ENCODE measurements at regions not wholly inside any gene's neighbourhood (a gene's known extent, or its start where the extent isn't known, plus 50 kb on each side); places are given as distances from the start of the nearest gene placed in this dataset.
"Not testable (repeated sequence)": the region's sequence is repeated elsewhere in the genome, so short reads cannot be mapped to it uniquely, and the experiment has no call there.

- not testable (repeated sequence) for DNase-seq; H3K9me3 ChIP-seq (ENCODE audit: control insufficient read depth in 2 of 2, low read length in 2 of 2); H3K4me1 ChIP-seq (ENCODE audit: control insufficient read depth, insufficient read depth, low read length, poor library complexity, severe bottlenecking); H3K27me3 Mint-ChIP-seq; ATAC-seq (ENCODE audit: low read depth in 2 of 2); H3K9me3 Mint-ChIP-seq; H3K36me3 Mint-ChIP-seq; H3K36me3 ChIP-seq (ENCODE audit: control insufficient read depth, insufficient read depth, low read length); H3K27ac ChIP-seq (ENCODE audit: insufficient read depth, low read length, poor library complexity, severe bottlenecking); H3K4me3 ChIP-seq (ENCODE audit: low read depth, low read length); H3K27me3 ChIP-seq (ENCODE audit: control insufficient read depth, insufficient read depth, low read length)
- Mint-ChIP-seq H3K4me3 (peak overlapping the region in 3 of 4 donors; percentile 38 to 81 (median 72)), H3K27ac (peak overlapping the region in 2 of 3 donors; percentile 67), H3K4me1 (peaks cover 0 to 18% (median 1%) of the 10 kb centered on the region in 4 donors)
Measured at GRCh38 chr1:146375108-146375507, 146.3 kb upstream of the NOTCH2NLA start.

- not testable (repeated sequence) for H3K4me1 Mint-ChIP-seq; H3K27me3 Mint-ChIP-seq; H3K27me3 ChIP-seq (ENCODE audit: control insufficient read depth, insufficient read depth, low read length); H3K9me3 ChIP-seq (ENCODE audit: control insufficient read depth in 2 of 2, low read length in 2 of 2); H3K4me1 ChIP-seq (ENCODE audit: control insufficient read depth, insufficient read depth, low read length, poor library complexity, severe bottlenecking); H3K36me3 ChIP-seq (ENCODE audit: control insufficient read depth, insufficient read depth, low read length); H3K36me3 Mint-ChIP-seq; H3K9me3 Mint-ChIP-seq; ATAC-seq (ENCODE audit: low read depth in 2 of 2)
- peak overlapping the region; percentile 83 to 94 (median 85) for H3K27ac Mint-ChIP-seq
- peak overlapping the region; percentile 41 for H3K4me3 ChIP-seq (ENCODE audit: low read depth, low read length)
- peak overlapping the region; percentile 41 for H3K27ac ChIP-seq (ENCODE audit: insufficient read depth, low read length, poor library complexity, severe bottlenecking)
- DNase-seq = peak; percentile 13 to 48 (median 34)
- H3K4me3 Mint-ChIP-seq = peak overlapping the region; percentile 86 to 91 (median 89)
Measured at GRCh38 chr1:146369940-146370339, 141.1 kb upstream of the NOTCH2NLA start.

DNA sequence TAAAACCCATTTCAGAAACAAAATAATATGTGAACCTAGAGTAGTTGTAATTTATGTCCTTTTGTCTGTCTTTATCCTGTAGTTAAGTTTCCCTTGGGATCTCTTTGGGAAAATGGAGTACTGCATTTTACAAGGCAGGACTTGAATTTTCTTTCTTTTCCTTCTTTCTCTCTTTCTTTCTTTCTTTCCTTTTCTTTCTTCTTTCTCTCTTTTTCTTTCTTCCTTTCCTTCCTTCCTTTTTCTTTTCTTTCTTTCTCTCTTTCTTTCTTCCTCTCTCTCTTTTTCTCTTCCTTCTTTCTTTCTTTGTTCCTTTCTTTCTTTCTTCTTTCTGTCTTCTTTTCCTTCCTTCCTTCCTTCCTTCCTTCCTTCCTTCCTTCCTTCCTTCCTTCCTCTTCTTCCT is 126.6 kb upstream of the NOTCH2NLA start:
- not testable (repeated sequence) for DNase-seq; H3K27ac Mint-ChIP-seq; H3K27ac ChIP-seq (ENCODE audit: insufficient read depth, low read length, poor library complexity, severe bottlenecking); H3K36me3 ChIP-seq (ENCODE audit: control insufficient read depth, insufficient read depth, low read length); H3K27me3 ChIP-seq (ENCODE audit: control insufficient read depth, insufficient read depth, low read length); H3K9me3 Mint-ChIP-seq; H3K9me3 ChIP-seq (ENCODE audit: control insufficient read depth in 2 of 2, low read length in 2 of 2); H3K4me1 ChIP-seq (ENCODE audit: control insufficient read depth, insufficient read depth, low read length, poor library complexity, severe bottlenecking); ATAC-seq (ENCODE audit: low read depth in 2 of 2); H3K4me3 Mint-ChIP-seq; H3K4me3 ChIP-seq (ENCODE audit: low read depth, low read length); H3K4me1 Mint-ChIP-seq; H3K27me3 Mint-ChIP-seq; H3K36me3 Mint-ChIP-seq

- ATAC-seq (ENCODE audit: low read depth in 2 of 2); H3K27ac ChIP-seq (ENCODE audit: insufficient read depth, low read length, poor library complexity, severe bottlenecking); H3K9me3 Mint-ChIP-seq; H3K27me3 Mint-ChIP-seq; H3K4me1 Mint-ChIP-seq; H3K27me3 ChIP-seq (ENCODE audit: control insufficient read depth, insufficient read depth, low read length); H3K36me3 Mint-ChIP-seq; H3K4me3 ChIP-seq (ENCODE audit: low read depth, low read length); H3K27ac Mint-ChIP-seq; H3K4me3 Mint-ChIP-seq; H3K4me1 ChIP-seq (ENCODE audit: control insufficient read depth, insufficient read depth, low read length, poor library complexity, severe bottlenecking); DNase-seq; H3K36me3 ChIP-seq (ENCODE audit: control insufficient read depth, insufficient read depth, low read length); H3K9me3 ChIP-seq (ENCODE audit: control insufficient read depth in 2 of 2, low read length in 2 of 2): not testable (repeated sequence)
Measured at GRCh38 chr1:146326863-146327262, 98.0 kb upstream of the NOTCH2NLA start.

GRCh38 chr1:146324463-146324862 is 95.6 kb upstream of the NOTCH2NLA start:
- H3K27ac ChIP-seq (ENCODE audit: insufficient read depth, low read length, poor library complexity, severe bottlenecking); ATAC-seq (ENCODE audit: low read depth in 2 of 2); H3K4me3 Mint-ChIP-seq; H3K9me3 ChIP-seq (ENCODE audit: control insufficient read depth in 2 of 2, low read length in 2 of 2); H3K36me3 ChIP-seq (ENCODE audit: control insufficient read depth, insufficient read depth, low read length); H3K4me1 Mint-ChIP-seq; H3K36me3 Mint-ChIP-seq; H3K27ac Mint-ChIP-seq; H3K27me3 Mint-ChIP-seq; H3K27me3 ChIP-seq (ENCODE audit: control insufficient read depth, insufficient read depth, low read length); H3K9me3 Mint-ChIP-seq; H3K4me1 ChIP-seq (ENCODE audit: control insufficient read depth, insufficient read depth, low read length, poor library complexity, severe bottlenecking); H3K4me3 ChIP-seq (ENCODE audit: low read depth, low read length); DNase-seq: not testable (repeated sequence)

DNA sequence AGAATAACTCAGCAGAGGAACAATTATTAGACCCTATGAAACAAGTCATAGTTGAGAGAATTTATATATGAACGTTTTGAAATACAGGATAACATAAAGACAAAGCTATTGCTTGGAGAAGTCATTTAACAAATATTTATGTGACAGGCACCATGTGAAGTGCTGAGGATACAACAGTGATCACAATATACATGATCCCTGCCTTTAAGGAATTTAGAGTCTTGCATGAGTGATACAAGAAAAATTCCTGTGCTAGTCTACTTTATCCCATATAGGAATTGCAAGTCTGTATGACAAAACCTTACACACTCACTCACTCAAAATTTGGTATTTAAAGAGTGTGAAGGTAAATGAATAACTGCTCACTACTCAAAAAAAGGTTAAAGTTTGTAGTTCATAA is 94.5 kb upstream of the NOTCH2NLA start:
- not testable (repeated sequence) for H3K4me1 Mint-ChIP-seq, H3K27me3 Mint-ChIP-seq, H3K4me3 Mint-ChIP-seq

DNA sequence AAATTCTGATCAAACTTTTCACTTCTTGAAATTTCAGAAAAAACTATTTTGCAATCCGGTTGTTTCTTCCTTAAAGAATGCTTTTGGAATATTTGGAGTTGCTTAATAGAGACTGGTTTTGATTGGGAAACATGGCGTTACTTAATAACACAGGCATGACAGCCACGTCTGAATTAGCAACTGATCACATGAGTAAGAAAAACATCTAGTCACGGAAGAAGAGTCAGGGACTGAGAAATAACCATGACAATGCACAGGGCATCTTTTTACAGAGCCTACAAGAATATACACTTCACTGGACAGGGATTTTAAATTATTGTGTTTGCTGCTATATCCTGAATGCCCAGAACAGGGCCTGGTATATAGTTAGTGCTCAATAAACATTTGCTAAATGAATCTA is 94.1 kb upstream of the NOTCH2NLA start:
- not testable (repeated sequence) for H3K27me3 Mint-ChIP-seq; H3K4me1 Mint-ChIP-seq; H3K4me1 ChIP-seq (ENCODE audit: control insufficient read depth, insufficient read depth, low read length, poor library complexity, severe bottlenecking); H3K27ac ChIP-seq (ENCODE audit: insufficient read depth, low read length, poor library complexity, severe bottlenecking); H3K9me3 Mint-ChIP-seq; DNase-seq; H3K4me3 ChIP-seq (ENCODE audit: low read depth, low read length); ATAC-seq (ENCODE audit: low read depth in 2 of 2); H3K27ac Mint-ChIP-seq; H3K36me3 Mint-ChIP-seq; H3K9me3 ChIP-seq (ENCODE audit: control insufficient read depth in 2 of 2, low read length in 2 of 2); H3K4me3 Mint-ChIP-seq; H3K36me3 ChIP-seq (ENCODE audit: control insufficient read depth, insufficient read depth, low read length); H3K27me3 ChIP-seq (ENCODE audit: control insufficient read depth, insufficient read depth, low read length)

More for the DNA sequence above, 94.5 kb upstream of the NOTCH2NLA start:
- not testable (repeated sequence) for H3K27me3 ChIP-seq (ENCODE audit: control insufficient read depth, insufficient read depth, low read length); H3K4me3 ChIP-seq (ENCODE audit: low read depth, low read length); DNase-seq; H3K9me3 ChIP-seq (ENCODE audit: control insufficient read depth in 2 of 2, low read length in 2 of 2); H3K4me1 ChIP-seq (ENCODE audit: control insufficient read depth, insufficient read depth, low read length, poor library complexity, severe bottlenecking); H3K9me3 Mint-ChIP-seq; H3K27ac ChIP-seq (ENCODE audit: insufficient read depth, low read length, poor library complexity, severe bottlenecking); ATAC-seq (ENCODE audit: low read depth in 2 of 2); H3K36me3 ChIP-seq (ENCODE audit: control insufficient read depth, insufficient read depth, low read length); H3K27ac Mint-ChIP-seq; H3K36me3 Mint-ChIP-seq

DNA sequence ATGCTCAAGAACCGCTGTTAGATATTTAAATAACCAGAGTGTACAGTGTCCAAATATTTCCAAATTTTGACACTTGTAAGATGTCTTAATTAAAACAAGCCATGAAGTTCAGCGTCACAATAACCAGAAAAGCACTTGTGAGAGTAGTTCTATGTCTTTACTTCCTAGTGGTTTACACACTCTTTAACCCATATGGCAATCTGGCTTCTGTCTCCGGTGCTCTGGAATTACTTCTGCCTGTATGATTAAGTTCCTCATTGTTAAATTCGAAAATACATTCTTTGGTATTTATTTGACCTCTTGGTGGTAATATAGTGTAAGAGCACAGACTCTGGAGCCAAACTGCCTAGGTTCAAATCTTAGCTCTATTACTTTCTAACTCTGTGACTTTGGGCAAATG is 89.9 kb upstream of the NOTCH2NLA start:
- not testable (repeated sequence) for H3K27ac Mint-ChIP-seq; H3K27me3 Mint-ChIP-seq; H3K27me3 ChIP-seq (ENCODE audit: control insufficient read depth, insufficient read depth, low read length); H3K36me3 ChIP-seq (ENCODE audit: control insufficient read depth, insufficient read depth, low read length); ATAC-seq (ENCODE audit: low read depth in 2 of 2); DNase-seq; H3K9me3 Mint-ChIP-seq; H3K36me3 Mint-ChIP-seq; H3K4me1 ChIP-seq (ENCODE audit: control insufficient read depth, insufficient read depth, low read length, poor library complexity, severe bottlenecking); H3K4me3 Mint-ChIP-seq; H3K4me3 ChIP-seq (ENCODE audit: low read depth, low read length); H3K27ac ChIP-seq (ENCODE audit: insufficient read depth, low read length, poor library complexity, severe bottlenecking); H3K9me3 ChIP-seq (ENCODE audit: control insufficient read depth in 2 of 2, low read length in 2 of 2); H3K4me1 Mint-ChIP-seq

All from CD4-positive, CD25-positive, alpha-beta regulatory T cell (primary cell).